ENCODE measurements at regions not wholly inside any gene's neighbourhood (a gene's known extent, or its start where the extent isn't known, plus 50 kb on each side); places are given as distances from the start of the nearest gene placed in this dataset.

DNA sequence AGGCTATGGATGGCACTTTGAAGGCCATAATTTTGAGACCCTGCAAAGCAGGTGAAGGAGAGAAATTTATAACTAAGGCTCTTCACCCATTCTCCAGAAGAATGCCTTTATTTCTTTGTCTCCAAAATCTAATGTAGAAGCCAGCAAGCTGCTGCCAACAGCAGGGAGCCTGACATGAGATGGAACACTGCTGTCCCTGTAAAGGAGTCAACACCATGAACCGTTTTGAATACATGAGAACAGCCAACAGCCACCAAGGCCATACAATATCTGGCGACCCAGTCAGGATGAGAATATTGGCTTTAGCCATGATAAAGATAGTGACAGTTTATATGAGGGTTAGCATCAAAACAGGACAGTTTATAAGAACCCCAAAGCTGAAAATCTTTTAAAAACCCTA is 121.2 kb upstream of the LIFR start:
- no peak for TF ChIP-seq HOXA7 (CRISPR knock-in tag; IDR thresholded peaks at IDR 0.05; ENCODE audit: borderline replicate concordance)
- no peak for TF ChIP-seq ZFP41 (tag by site-specific recombination; IDR thresholded peaks at IDR 0.05; ENCODE audit: borderline replicate concordance)
- no peak for TF ChIP-seq CTCF (tag by site-specific recombination; IDR thresholded peaks at IDR 0.05)
- no peak for TF ChIP-seq PRDM1 (tag by site-specific recombination; IDR thresholded peaks at IDR 0.05)
- TF ChIP-seq ZNF585B (tag by site-specific recombination; IDR thresholded peaks at IDR 0.05), result no peak
- TF ChIP-seq, protein P1, sequence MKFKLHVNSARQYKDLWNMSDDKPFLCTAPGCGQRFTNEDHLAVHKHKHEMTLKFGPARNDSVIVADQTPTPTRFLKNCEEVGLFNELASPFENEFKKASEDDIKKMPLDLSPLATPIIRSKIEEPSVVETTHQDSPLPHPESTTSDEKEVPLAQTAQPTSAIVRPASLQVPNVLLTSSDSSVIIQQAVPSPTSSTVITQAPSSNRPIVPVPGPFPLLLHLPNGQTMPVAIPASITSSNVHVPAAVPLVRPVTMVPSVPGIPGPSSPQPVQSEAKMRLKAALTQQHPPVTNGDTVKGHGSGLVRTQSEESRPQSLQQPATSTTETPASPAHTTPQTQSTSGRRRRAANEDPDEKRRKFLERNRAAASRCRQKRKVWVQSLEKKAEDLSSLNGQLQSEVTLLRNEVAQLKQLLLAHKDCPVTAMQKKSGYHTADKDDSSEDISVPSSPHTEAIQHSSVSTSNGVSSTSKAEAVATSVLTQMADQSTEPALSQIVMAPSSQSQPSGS (tag by site-specific recombination; IDR thresholded peaks at IDR 0.05; ENCODE audit: low read depth), result no peak
